GM19467 (cell line): ENCODE measurements at regions not wholly inside any gene's neighbourhood (a gene's known extent, or its start where the extent isn't known, plus 50 kb on each side); places are given as distances from the start of the nearest gene placed in this dataset.
"Not testable (repeated sequence)": the region's sequence is repeated elsewhere in the genome, so short reads cannot be mapped to it uniquely, and the experiment has no call there.

Source experiments
- ATAC-seq: cut with Tn5 transposase; IDR thresholded peaks from one replicate; pipeline ENCODE4 v1.9.1; 2021; ENCODE audit warnings: mild to moderate bottlenecking, moderate library complexity; ENCODE audit not compliant: unreplicated experiment

- no peak for ATAC-seq
These were observed 490.0 kb upstream of the TBL1XR1 start for GRCh38 chr3:177687291-177687690.

- ATAC-seq: no peak
These were observed 490.9 kb upstream of the TBL1XR1 start for GRCh38 chr3:177688152-177688551.

- no peak for ATAC-seq
These were observed 491.8 kb upstream of the TBL1XR1 start for GRCh38 chr3:177689077-177689476.

- no peak for ATAC-seq
These were observed 492.6 kb upstream of the TBL1XR1 start for GRCh38 chr3:177689869-177690268.

- no peak for ATAC-seq
These were observed 493.0 kb upstream of the TBL1XR1 start for GRCh38 chr3:177690306-177690705.

- no peak for ATAC-seq
These were observed 495.2 kb upstream of the TBL1XR1 start for GRCh38 chr3:177692304-177692975.

- no peak for ATAC-seq
These were observed 496.5 kb upstream of the TBL1XR1 start for GRCh38 chr3:177693616-177694264.

GRCh38 chr3:177694316-177694715 is 497.0 kb upstream of the TBL1XR1 start:
- ATAC-seq: no peak

- ATAC-seq: no peak
These were observed 497.7 kb upstream of the TBL1XR1 start for GRCh38 chr3:177694951-177695350.

GRCh38 chr3:177700117-177700516 is 502.8 kb upstream of the TBL1XR1 start:
- ATAC-seq: no peak

GRCh38 chr3:177703788-177704187 is 506.5 kb upstream of the TBL1XR1 start:
- no peak for ATAC-seq

- ATAC-seq: no peak
These were observed 508.9 kb upstream of the TBL1XR1 start for GRCh38 chr3:177705976-177706823.

GRCh38 chr3:177709470-177709869 is 512.2 kb upstream of the TBL1XR1 start:
- not testable (repeated sequence) for ATAC-seq

- ATAC-seq: no peak
These were observed 513.2 kb upstream of the TBL1XR1 start for GRCh38 chr3:177710506-177710905.

- ATAC-seq: no peak
These were observed 514.4 kb upstream of the TBL1XR1 start for GRCh38 chr3:177711637-177712036.

- ATAC-seq: no peak
These were observed 516.9 kb upstream of the TBL1XR1 start for GRCh38 chr3:177713928-177714900.

GRCh38 chr3:177714945-177715344 is 517.7 kb upstream of the TBL1XR1 start:
- no peak for ATAC-seq

- ATAC-seq: no peak
These were observed 518.7 kb upstream of the TBL1XR1 start for GRCh38 chr3:177715980-177716379.

- not testable (repeated sequence) for ATAC-seq
These were observed 523.6 kb upstream of the TBL1XR1 start for GRCh38 chr3:177720927-177721326.
